GM12864 (cell line): ENCODE measurements at regions not wholly inside any gene's neighbourhood (a gene's known extent, or its start where the extent isn't known, plus 50 kb on each side); places are given as distances from the start of the nearest gene placed in this dataset.

Source experiments
- DNase-seq: peaks from one replicate; pipeline ENCODE4 v3.0.0-alpha.2; 2011; ENCODE audit warnings: low read depth
- H3K4me3 ChIP-seq: 2 replicates; pipeline ENCODE4 v1.5.1; 2011; ENCODE audit warnings: mild to moderate bottlenecking, low read depth, low read length, control low read depth
- CTCF ChIP-seq: IDR thresholded peaks from 2 replicates; pipeline ENCODE4 v1.5.1; 2011; ENCODE audit warnings: low read depth, mild to moderate bottlenecking, moderate library complexity, low read length, control low read depth, inconsistent platforms; ENCODE audit errors: missing control alignments

- TF ChIP-seq CTCF, result no peak
- H3K4me3 ChIP-seq, result no peak overlapping the region
- DNase-seq, result no peak
Observed at GRCh38 chr2:15832849-15833680, 107.3 kb upstream of the MYCN start.

- no peak for DNase-seq
- no peak for TF ChIP-seq CTCF
- no peak overlapping the region for H3K4me3 ChIP-seq
Observed at GRCh38 chr2:15833731-15834130, 106.6 kb upstream of the MYCN start.

- TF ChIP-seq CTCF, result no peak
- no peak overlapping the region for H3K4me3 ChIP-seq
Observed at GRCh38 chr2:15834381-15835031, 105.8 kb upstream of the MYCN start.

GRCh38 chr2:15835991-15836688, 104.2 kb upstream of the MYCN start:
- DNase-seq, result no peak
- no peak for TF ChIP-seq CTCF
- H3K4me3 ChIP-seq, result no peak overlapping the region

More at GRCh38 chr2:15834381-15835031, 105.8 kb upstream of the MYCN start:
- DNase-seq, result no peak

- no peak overlapping the region for H3K4me3 ChIP-seq
- no peak for TF ChIP-seq CTCF
- DNase-seq, result no peak
Observed at GRCh38 chr2:15836689-15837610, 103.4 kb upstream of the MYCN start.

- no peak for TF ChIP-seq CTCF
- DNase-seq, result no peak
- H3K4me3 ChIP-seq, result no peak overlapping the region
Observed at GRCh38 chr2:15838481-15839090, 101.8 kb upstream of the MYCN start.
